ENCODE measurements at regions not wholly inside any gene's neighbourhood (a gene's known extent, or its start where the extent isn't known, plus 50 kb on each side); places are given as distances from the start of the nearest gene placed in this dataset.

DNA sequence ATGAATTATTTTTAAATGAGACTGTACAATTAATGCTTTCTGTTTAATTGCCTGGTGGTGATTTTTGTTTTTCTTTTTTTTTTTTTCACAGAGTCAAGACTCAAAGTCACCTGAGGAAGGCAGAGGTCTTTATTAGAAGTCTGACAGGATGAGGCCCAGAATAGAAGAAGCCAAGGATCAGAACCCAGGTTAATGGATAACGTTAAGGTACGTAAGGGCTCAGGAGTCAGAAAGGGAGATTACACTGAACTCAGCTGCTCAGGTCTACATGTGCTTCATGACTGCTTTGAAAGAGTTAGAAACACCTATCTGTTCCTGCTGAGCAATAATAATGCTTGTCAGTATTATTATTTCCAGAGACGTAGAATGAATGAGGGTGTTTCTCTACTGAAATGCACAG, 196.5 kb downstream of the LRATD1 start:
- TF ChIP-seq POLR2A (IDR thresholded peaks at IDR 0.05), result no peak
- TF ChIP-seq, protein P1, sequence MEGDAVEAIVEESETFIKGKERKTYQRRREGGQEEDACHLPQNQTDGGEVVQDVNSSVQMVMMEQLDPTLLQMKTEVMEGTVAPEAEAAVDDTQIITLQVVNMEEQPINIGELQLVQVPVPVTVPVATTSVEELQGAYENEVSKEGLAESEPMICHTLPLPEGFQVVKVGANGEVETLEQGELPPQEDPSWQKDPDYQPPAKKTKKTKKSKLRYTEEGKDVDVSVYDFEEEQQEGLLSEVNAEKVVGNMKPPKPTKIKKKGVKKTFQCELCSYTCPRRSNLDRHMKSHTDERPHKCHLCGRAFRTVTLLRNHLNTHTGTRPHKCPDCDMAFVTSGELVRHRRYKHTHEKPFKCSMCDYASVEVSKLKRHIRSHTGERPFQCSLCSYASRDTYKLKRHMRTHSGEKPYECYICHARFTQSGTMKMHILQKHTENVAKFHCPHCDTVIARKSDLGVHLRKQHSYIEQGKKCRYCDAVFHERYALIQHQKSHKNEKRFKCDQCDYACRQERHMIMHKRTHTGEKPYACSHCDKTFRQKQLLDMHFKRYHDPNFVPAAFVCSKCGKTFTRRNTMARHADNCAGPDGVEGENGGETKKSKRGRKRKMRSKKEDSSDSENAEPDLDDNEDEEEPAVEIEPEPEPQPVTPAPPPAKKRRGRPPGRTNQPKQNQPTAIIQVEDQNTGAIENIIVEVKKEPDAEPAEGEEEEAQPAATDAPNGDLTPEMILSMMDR (IDR thresholded peaks at IDR 0.05), result no peak
